HCT116 (cell line): ENCODE measurements at regions not wholly inside any gene's neighbourhood (a gene's known extent, or its start where the extent isn't known, plus 50 kb on each side); places are given as distances from the start of the nearest gene placed in this dataset.

ENCODE experiments used
- ATAC-seq: fragments of 200-7000 bp; cut with Tn5 transposase; 2 replicates; pipeline ENCODE4 v1.9.1; 2020; ENCODE audit warnings: mild to moderate bottlenecking, moderate library complexity
- BruUV-seq: library from RNA; stranded (reverse); fragments of 400-500 nt; replicated peaks from 2 replicates; lab custom pipeline; 2021; lab: Mats Ljungman, UMichigan
- CTCF ChIA-PET: fragments of 300-600 bp; sonication (Branson Sonifier 250); formaldehyde crosslinking; loops from one replicate; lab custom pipeline; 2021; ENCODE audit warnings: antibody characterized with exemption; lab: Charles Lee
- POLR2A ChIA-PET: fragments of 300-600, 350-600 bp; sonication (Branson Sonifier 250); formaldehyde crosslinking; loops from one replicate; lab custom pipeline; 2021; ENCODE audit warnings: antibody characterized with exemption; lab: Charles Lee
- RAD21 ChIA-PET, 2 experiments: fragments of 300-600 bp; sonication (Branson Sonifier 250); formaldehyde crosslinking; loops; one replicate each; lab custom pipeline; 2023; ENCODE audit warnings: low total read pairs in 2 of 2; ENCODE audit not compliant: uncharacterized antibody in 2 of 2, unreplicated experiment in 2 of 2, low non-redundant PET in 1 of 2; lab: Charles Lee
- DNase-seq: peaks from one replicate; pipeline ENCODE4 v3.0.0-alpha.2; 2010; ENCODE audit warnings: low read depth, low spot score
- H2AFZ ChIP-seq: fragments of 200-600 bp; shearing (Covaris generic), sonication (generic); 2 replicates; pipeline ENCODE4 v1.6.1; 2017; ENCODE audit warnings: low read depth, mixed run types, mixed read lengths, antibody characterized with exemption, low read length; ENCODE audit not compliant: poor library complexity, severe bottlenecking
- H3K27ac ChIP-seq: 2 replicates; pipeline ENCODE4 v1.5.1; 2012; ENCODE audit warnings: low read depth, low read length
- H3K27me3 ChIP-seq: fragments of 200-600 bp; sonication (generic); 2 replicates; pipeline ENCODE4 v1.6.1; 2016; ENCODE audit warnings: mixed run types, low read length, mixed read lengths; ENCODE audit not compliant: insufficient read depth
- H3K36me3 ChIP-seq, 2 experiments: fragments of 200-500 bp in 1 of 2; fragments of 200-600 bp in 1 of 2; sonication (Bioruptor generic) in 1 of 2; sonication (generic) in 1 of 2; 2 replicates each; pipeline versions ENCODE4 v1.5.1 to v1.6.1; 2014 to 2016; ENCODE audit warnings: low read length in 2 of 2, inconsistent platforms in 1 of 2, mixed read lengths in 1 of 2, mixed run types in 1 of 2; ENCODE audit not compliant: insufficient read depth in 2 of 2, control insufficient read depth in 1 of 2
- H3K4me1 ChIP-seq, 2 experiments: fragments of 200-600 bp in 1 of 2; sonication (generic) in 1 of 2; 2 replicates each; pipeline versions ENCODE4 v1.5.1 to v1.6.1; 2012 to 2017; ENCODE audit warnings: low read length in 2 of 2, inconsistent platforms in 1 of 2, mild to moderate bottlenecking in 1 of 2, mixed read lengths in 1 of 2, mixed run types in 1 of 2, moderate library complexity in 1 of 2; ENCODE audit not compliant: insufficient read depth in 2 of 2, control insufficient read depth in 1 of 2
- H3K4me2 ChIP-seq: fragments of 200-600 bp; sonication (generic); 2 replicates; pipeline ENCODE4 v1.6.1; 2017; ENCODE audit warnings: mixed run types, low read length, mixed read lengths
- H3K4me3 ChIP-seq, 2 experiments: fragments of 200-600 bp in 1 of 2; sonication (generic) in 1 of 2; replicated peaks in 1 of 2; 2 replicates each; pipeline ENCODE4 v1.5.1; 2011 to 2016; ENCODE audit warnings: low read length in 2 of 2, control low read depth in 1 of 2, low read depth in 1 of 2, mild to moderate bottlenecking in 1 of 2, mixed read lengths in 1 of 2, mixed run types in 1 of 2
- H3K79me2 ChIP-seq: fragments of 200-600 bp; sonication (generic); 2 replicates; pipeline ENCODE4 v1.6.1; 2017; ENCODE audit warnings: mild to moderate bottlenecking, mixed run types, low read length, moderate library complexity, mixed read lengths; ENCODE audit not compliant: insufficient read depth
- H3K9ac ChIP-seq: fragments of 200-600 bp; sonication (generic); 2 replicates; pipeline ENCODE4 v1.6.1; 2016; ENCODE audit warnings: low read length, mixed read lengths
- H3K9me2 ChIP-seq: fragments of 200-600 bp; sonication (generic), shearing (Covaris generic); 2 replicates; pipeline ENCODE4 v1.6.1; 2017; ENCODE audit warnings: mixed run types, mild to moderate bottlenecking, moderate library complexity; ENCODE audit not compliant: insufficient read depth
- H3K9me3 ChIP-seq, 2 experiments: fragments of 200-500 bp in 1 of 2; fragments of 200-600 bp in 1 of 2; sonication (Bioruptor generic) in 1 of 2; sonication (generic) in 1 of 2; 2 replicates each; pipeline ENCODE4 v1.6.1; 2014 to 2017; ENCODE audit warnings: low read length in 2 of 2, mixed read lengths in 2 of 2, inconsistent platforms in 1 of 2, low read depth in 1 of 2, mild to moderate bottlenecking in 1 of 2, mixed run types in 1 of 2, moderate library complexity in 1 of 2; ENCODE audit not compliant: control insufficient read depth in 1 of 2, insufficient read depth in 1 of 2
- H4K20me1 ChIP-seq: fragments of 200-600 bp; sonication (generic), shearing (Covaris generic); 2 replicates; pipeline ENCODE4 v1.6.1; 2017; ENCODE audit warnings: mixed run types, mild to moderate bottlenecking, moderate library complexity; ENCODE audit not compliant: insufficient read depth
- CEBPB ChIP-seq: IDR thresholded peaks from 2 replicates; pipeline ENCODE4 v1.6.1; 2012; ENCODE audit warnings: low read depth
- EGR1 ChIP-seq: IDR thresholded peaks from 2 replicates; pipeline ENCODE4 v1.6.1; 2012; ENCODE audit warnings: low read depth
- JUND ChIP-seq: IDR thresholded peaks from 2 replicates; pipeline ENCODE4 v1.6.1; 2012
- SP1 ChIP-seq: IDR thresholded peaks from 2 replicates; pipeline ENCODE4 v1.6.1; 2012; ENCODE audit warnings: low read depth
- SRF ChIP-seq: IDR thresholded peaks from 2 replicates; pipeline ENCODE4 v1.6.1; 2012; ENCODE audit warnings: low read depth
- ZNF274 ChIP-seq: fragments of 200-500 bp; sonication (Bioruptor generic); IDR thresholded peaks from 2 replicates; pipeline ENCODE4 v1.6.1; 2014; ENCODE audit warnings: mild to moderate bottlenecking, low read depth, low read length, inconsistent platforms
- intact Hi-C: fragments of 100-400 bp; cut with micrococcal nuclease; formaldehyde crosslinking; loops from 2 replicates; pipeline ENCODE4 v1.10.0; 2022
- TF ChIP-seq, protein P1 (sequence below): IDR thresholded peaks from 2 replicates; pipeline ENCODE4 v1.6.1; 2012; ENCODE audit warnings: low read depth
- TF ChIP-seq, protein P2 (sequence below), 3 experiments: fragments of 200-600 bp in 1 of 3; sonication (generic) in 1 of 3; IDR thresholded peaks in 2 of 3; conservative IDR thresholded peaks in 1 of 3; 2 replicates each; pipeline ENCODE4 v1.5.1; 2012 to 2017; ENCODE audit warnings: low read depth in 2 of 3, low read length in 2 of 3, antibody characterized with exemption in 1 of 3, borderline replicate concordance in 1 of 3, control low read depth in 1 of 3, mild to moderate bottlenecking in 1 of 3, mixed read lengths in 1 of 3, mixed run types in 1 of 3, moderate library complexity in 1 of 3; ENCODE audit not compliant: insufficient read depth in 1 of 3
- TF ChIP-seq, protein P3 (sequence below): IDR thresholded peaks from 2 replicates; pipeline ENCODE4 v1.6.1; 2012

DNA sequence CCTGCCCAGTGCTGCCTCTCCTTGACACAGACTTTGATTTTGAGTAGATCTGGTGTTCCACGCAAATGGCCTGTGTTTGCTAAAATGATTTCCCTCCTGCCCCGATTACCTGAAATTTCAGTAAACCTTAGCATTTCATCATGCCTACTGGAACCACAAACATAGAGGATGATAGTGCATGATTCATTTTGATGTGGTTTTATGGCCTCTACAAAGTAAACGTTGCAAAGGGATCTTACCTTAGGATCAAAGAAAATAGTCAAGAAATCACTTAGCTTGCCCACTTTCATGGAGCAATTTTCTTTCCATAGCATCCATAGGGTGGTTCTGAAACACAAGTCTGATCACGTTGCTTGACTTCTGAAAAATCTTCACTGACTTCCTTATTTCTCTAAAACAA lies 524.6 kb upstream of the ATP11B start:
- ChIA-PET POLR2A (no interaction called here), CTCF (no interaction called here)
- no peak overlapping the region for H3K4me2 ChIP-seq

DNA sequence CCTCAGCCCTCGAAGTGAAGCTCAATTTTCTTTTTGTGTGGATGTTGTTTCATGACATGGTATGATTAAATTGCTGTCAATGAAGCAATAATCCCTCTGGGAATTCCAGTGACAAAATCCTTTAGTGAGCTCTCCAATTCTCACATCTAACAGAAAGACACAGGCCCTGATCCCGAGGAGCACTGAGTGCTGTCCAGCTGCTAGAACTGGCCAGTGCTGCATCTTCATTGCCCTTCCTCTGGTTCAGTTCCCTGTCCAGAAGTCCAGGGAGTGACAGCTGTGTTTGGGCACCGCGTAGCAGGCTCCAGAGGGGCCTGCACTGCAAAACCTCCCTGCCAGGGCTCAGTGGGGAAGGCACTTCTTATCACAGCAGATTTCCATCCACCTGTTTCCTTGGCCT lies 516.8 kb upstream of the ATP11B start:
- ChIA-PET RAD21 (no interaction called here), CTCF (no interaction called here), POLR2A (no interaction called here)
- H3K9ac ChIP-seq = no peak overlapping the region
- TF ChIP-seq SP1 = no peak
- no peak for TF ChIP-seq JUND
- TF ChIP-seq, protein P1, sequence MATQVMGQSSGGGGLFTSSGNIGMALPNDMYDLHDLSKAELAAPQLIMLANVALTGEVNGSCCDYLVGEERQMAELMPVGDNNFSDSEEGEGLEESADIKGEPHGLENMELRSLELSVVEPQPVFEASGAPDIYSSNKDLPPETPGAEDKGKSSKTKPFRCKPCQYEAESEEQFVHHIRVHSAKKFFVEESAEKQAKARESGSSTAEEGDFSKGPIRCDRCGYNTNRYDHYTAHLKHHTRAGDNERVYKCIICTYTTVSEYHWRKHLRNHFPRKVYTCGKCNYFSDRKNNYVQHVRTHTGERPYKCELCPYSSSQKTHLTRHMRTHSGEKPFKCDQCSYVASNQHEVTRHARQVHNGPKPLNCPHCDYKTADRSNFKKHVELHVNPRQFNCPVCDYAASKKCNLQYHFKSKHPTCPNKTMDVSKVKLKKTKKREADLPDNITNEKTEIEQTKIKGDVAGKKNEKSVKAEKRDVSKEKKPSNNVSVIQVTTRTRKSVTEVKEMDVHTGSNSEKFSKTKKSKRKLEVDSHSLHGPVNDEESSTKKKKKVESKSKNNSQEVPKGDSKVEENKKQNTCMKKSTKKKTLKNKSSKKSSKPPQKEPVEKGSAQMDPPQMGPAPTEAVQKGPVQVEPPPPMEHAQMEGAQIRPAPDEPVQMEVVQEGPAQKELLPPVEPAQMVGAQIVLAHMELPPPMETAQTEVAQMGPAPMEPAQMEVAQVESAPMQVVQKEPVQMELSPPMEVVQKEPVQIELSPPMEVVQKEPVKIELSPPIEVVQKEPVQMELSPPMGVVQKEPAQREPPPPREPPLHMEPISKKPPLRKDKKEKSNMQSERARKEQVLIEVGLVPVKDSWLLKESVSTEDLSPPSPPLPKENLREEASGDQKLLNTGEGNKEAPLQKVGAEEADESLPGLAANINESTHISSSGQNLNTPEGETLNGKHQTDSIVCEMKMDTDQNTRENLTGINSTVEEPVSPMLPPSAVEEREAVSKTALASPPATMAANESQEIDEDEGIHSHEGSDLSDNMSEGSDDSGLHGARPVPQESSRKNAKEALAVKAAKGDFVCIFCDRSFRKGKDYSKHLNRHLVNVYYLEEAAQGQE = no peak
- TF ChIP-seq EGR1 = no peak
- no peak for TF ChIP-seq CEBPB
- TF ChIP-seq ZNF274 = no peak
- no peak overlapping the region for H3K27ac ChIP-seq
- no peaks in the 10 kb centered on the region for H3K9me3 ChIP-seq
- intact Hi-C loops = no loop called here
- no peaks in the 10 kb centered on the region for H3K36me3 ChIP-seq
- no peaks in the 10 kb centered on the region for H3K79me2 ChIP-seq
- no peak for ATAC-seq
- H3K4me1 ChIP-seq = no peaks in the 10 kb centered on the region
- H4K20me1 ChIP-seq = no peaks in the 10 kb centered on the region
- no peak overlapping the region for H2AFZ ChIP-seq
- H3K4me3 ChIP-seq = no peak overlapping the region
- no peaks in the 10 kb centered on the region for H3K27me3 ChIP-seq
- no TSS peak for BruUV-seq
- no peak overlapping the region for H3K4me2 ChIP-seq
- no peaks in the 10 kb centered on the region for H3K9me2 ChIP-seq
- no peak for DNase-seq

More for the DNA sequence above, 524.6 kb upstream of the ATP11B start:
- no TSS peak for BruUV-seq
- Histone ChIP-seq H3K36me3 (no peaks in the 10 kb centered on the region), H3K27me3 (no peaks in the 10 kb centered on the region), H2AFZ (no peak overlapping the region), H3K4me1 (no peaks in the 10 kb centered on the region), H3K9me2 (no peaks in the 10 kb centered on the region), H3K9me3 (no peaks in the 10 kb centered on the region), H4K20me1 (no peaks in the 10 kb centered on the region), H3K4me3 (no peak overlapping the region), H3K27ac (no peak overlapping the region), H3K79me2 (no peaks in the 10 kb centered on the region), H3K9ac (no peak overlapping the region)
- TF ChIP-seq SP1 (no peak), SRF (no peak)
- TF ChIP-seq, protein P2, sequence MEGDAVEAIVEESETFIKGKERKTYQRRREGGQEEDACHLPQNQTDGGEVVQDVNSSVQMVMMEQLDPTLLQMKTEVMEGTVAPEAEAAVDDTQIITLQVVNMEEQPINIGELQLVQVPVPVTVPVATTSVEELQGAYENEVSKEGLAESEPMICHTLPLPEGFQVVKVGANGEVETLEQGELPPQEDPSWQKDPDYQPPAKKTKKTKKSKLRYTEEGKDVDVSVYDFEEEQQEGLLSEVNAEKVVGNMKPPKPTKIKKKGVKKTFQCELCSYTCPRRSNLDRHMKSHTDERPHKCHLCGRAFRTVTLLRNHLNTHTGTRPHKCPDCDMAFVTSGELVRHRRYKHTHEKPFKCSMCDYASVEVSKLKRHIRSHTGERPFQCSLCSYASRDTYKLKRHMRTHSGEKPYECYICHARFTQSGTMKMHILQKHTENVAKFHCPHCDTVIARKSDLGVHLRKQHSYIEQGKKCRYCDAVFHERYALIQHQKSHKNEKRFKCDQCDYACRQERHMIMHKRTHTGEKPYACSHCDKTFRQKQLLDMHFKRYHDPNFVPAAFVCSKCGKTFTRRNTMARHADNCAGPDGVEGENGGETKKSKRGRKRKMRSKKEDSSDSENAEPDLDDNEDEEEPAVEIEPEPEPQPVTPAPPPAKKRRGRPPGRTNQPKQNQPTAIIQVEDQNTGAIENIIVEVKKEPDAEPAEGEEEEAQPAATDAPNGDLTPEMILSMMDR (IDR thresholded peaks at IDR 0.05 in 2 of 3, conservative IDR thresholded peaks at IDR 0.05 in 1 of 3; ENCODE audit: borderline replicate concordance in 1 of 3, insufficient read depth in 1 of 3, low read depth in 2 of 3, low read length in 2 of 3) = no peak
- TF ChIP-seq, protein P3, sequence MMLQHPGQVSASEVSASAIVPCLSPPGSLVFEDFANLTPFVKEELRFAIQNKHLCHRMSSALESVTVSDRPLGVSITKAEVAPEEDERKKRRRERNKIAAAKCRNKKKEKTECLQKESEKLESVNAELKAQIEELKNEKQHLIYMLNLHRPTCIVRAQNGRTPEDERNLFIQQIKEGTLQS = no peak
- no peak for DNase-seq
- RAD21 ChIA-PET = no interaction called here
- intact Hi-C loops = no loop called here
- no peak for ATAC-seq
